HEK293 (cell line): ENCODE measurements at regions not wholly inside any gene's neighbourhood (a gene's known extent, or its start where the extent isn't known, plus 50 kb on each side); places are given as distances from the start of the nearest gene placed in this dataset.

Experiments
- CTCF ChIA-PET: fragments of 350-600 bp; formaldehyde crosslinking; extraction: SDS; loops from one replicate; lab custom pipeline; 2021; ENCODE audit warnings: antibody characterized with exemption; lab: Yijun Ruan, JAX
- POLR2A ChIA-PET: fragments of 300-600 bp; formaldehyde crosslinking; extraction: SDS; loops from one replicate; lab custom pipeline; 2020; ENCODE audit warnings: antibody characterized with exemption, inconsistent platforms; lab: Yijun Ruan, JAX
- H3K27ac ChIP-seq: fragments of 200-500 bp; sonication (Bioruptor generic); 2 replicates; pipeline ENCODE4 v1.5.1; 2014; ENCODE audit warnings: low read depth, low read length, control low read depth, inconsistent platforms; ENCODE audit errors: extremely low read depth
- H3K36me3 ChIP-seq, 2 experiments: fragments of 200-500 bp in 1 of 2; sonication (Bioruptor generic) in 1 of 2; 1 replicate in 1 of 2; 2 replicates in 1 of 2; pipeline ENCODE4 v1.5.1; 2014 to 2017; ENCODE audit warnings: inconsistent platforms in 2 of 2, low read length in 2 of 2; ENCODE audit not compliant: control insufficient read depth in 2 of 2, insufficient read depth in 1 of 2
- H3K4me1 ChIP-seq: fragments of 200-500 bp; sonication (Bioruptor generic); 2 replicates; pipeline ENCODE4 v1.5.1; 2014; ENCODE audit warnings: mild to moderate bottlenecking, low read length, inconsistent platforms; ENCODE audit not compliant: control insufficient read depth, insufficient read depth
- H3K4me3 ChIP-seq: 2 replicates; pipeline ENCODE4 v1.5.1; 2011; ENCODE audit warnings: low read depth, mild to moderate bottlenecking, control low read depth, low read length, moderate library complexity
- H3K9me3 ChIP-seq: fragments of 200-500 bp; sonication (Bioruptor generic); 2 replicates; pipeline ENCODE4 v1.5.1; 2014; ENCODE audit warnings: low read depth, low read length, inconsistent platforms; ENCODE audit not compliant: control insufficient read depth, insufficient read depth
- CTCF ChIP-seq: fragments of 450-650 bp; formaldehyde crosslinking; IDR thresholded peaks from 2 replicates; pipeline ENCODE4 v1.5.1; 2016; ENCODE audit warnings: missing biosample characterization, missing genetic modification characterization
- KLF10 ChIP-seq: fragments of 450-650 bp; IDR thresholded peaks from 2 replicates; pipeline ENCODE4 v1.5.1; 2018; ENCODE audit warnings: missing biosample characterization, mild to moderate bottlenecking, missing genetic modification characterization
- REST ChIP-seq: fragments of 450-650 bp; formaldehyde crosslinking; IDR thresholded peaks from 2 replicates; pipeline ENCODE4 v1.5.1; 2016; ENCODE audit warnings: missing biosample characterization, missing genetic modification characterization
- SP3 ChIP-seq: fragments of 450-650 bp; formaldehyde crosslinking; IDR thresholded peaks from 2 replicates; pipeline ENCODE4 v1.5.1; 2016; ENCODE audit warnings: missing biosample characterization, missing genetic modification characterization
- ZBTB11 ChIP-seq: fragments of 450-650 bp; formaldehyde crosslinking; conservative IDR thresholded peaks from 2 replicates; pipeline ENCODE4 v1.5.1; 2016; ENCODE audit warnings: low read depth, missing biosample characterization, missing genetic modification characterization
- ZFHX2 ChIP-seq: fragments of 450-650 bp; formaldehyde crosslinking; conservative IDR thresholded peaks from 2 replicates; pipeline ENCODE4 v1.5.1; 2016; ENCODE audit warnings: missing biosample characterization, missing genetic modification characterization
- ZNF18 ChIP-seq: fragments of 450-650 bp; formaldehyde crosslinking; IDR thresholded peaks from 2 replicates; pipeline ENCODE4 v1.5.1; 2016; ENCODE audit warnings: missing biosample characterization, missing genetic modification characterization
- ZNF37A ChIP-seq: fragments of 450-650 bp; IDR thresholded peaks from 2 replicates; pipeline ENCODE4 v1.5.1; 2018; ENCODE audit warnings: missing biosample characterization, missing genetic modification characterization
- ZNF558 ChIP-seq: fragments of 450-650 bp; formaldehyde crosslinking; IDR thresholded peaks from 2 replicates; pipeline ENCODE4 v1.5.1; 2016; ENCODE audit warnings: missing biosample characterization, missing genetic modification characterization
- ZNF621 ChIP-seq: fragments of 450-650 bp; formaldehyde crosslinking; IDR thresholded peaks from 2 replicates; pipeline ENCODE4 v1.5.1; 2017; ENCODE audit warnings: missing biosample characterization, missing genetic modification characterization
- ZNF658 ChIP-seq: fragments of 450-650 bp; formaldehyde crosslinking; IDR thresholded peaks from 2 replicates; pipeline ENCODE4; 2016; ENCODE audit warnings: missing biosample characterization, missing genetic modification characterization
- ZNF747 ChIP-seq: fragments of 450-650 bp; formaldehyde crosslinking; IDR thresholded peaks from 2 replicates; pipeline ENCODE4 v1.5.1; 2016; ENCODE audit warnings: missing biosample characterization, missing genetic modification characterization
- ZNF777 ChIP-seq: fragments of 450-650 bp; formaldehyde crosslinking; IDR thresholded peaks from 2 replicates; pipeline ENCODE4 v1.5.1; 2017; ENCODE audit warnings: missing biosample characterization, missing genetic modification characterization, borderline replicate concordance
- ZNF791 ChIP-seq: fragments of 450-650 bp; formaldehyde crosslinking; IDR thresholded peaks from 2 replicates; pipeline ENCODE4 v1.5.1; 2016; ENCODE audit warnings: missing biosample characterization, missing genetic modification characterization

DNA sequence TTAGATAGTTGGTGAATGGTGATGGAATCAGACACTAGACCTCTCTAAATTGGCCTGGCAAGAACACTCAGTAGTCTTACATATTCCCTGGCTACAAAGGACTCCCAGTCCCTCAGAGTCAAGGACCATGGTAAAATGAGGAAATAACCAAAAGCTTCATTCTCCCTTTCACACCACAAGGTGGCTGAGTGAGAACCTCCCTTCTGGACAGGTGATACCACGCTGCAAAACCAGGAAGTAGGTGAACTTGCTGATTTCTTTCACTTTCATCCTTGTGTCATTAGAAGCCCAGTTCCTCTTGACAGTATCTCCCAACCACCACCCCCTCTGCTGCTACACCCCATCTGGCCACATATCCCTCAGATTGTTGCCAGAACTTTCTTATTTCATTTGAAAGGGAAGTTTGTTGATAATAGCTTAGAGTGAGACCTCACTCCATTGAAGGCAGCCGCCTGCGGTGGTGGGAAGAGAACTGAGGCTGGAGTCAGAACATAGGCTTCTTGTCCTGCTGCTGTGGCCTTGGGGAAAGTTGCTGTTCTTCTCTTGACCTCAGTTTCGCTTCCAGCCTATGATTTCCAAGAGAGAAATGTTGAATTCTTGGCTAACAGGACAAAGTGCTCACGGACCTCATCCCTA is 290.6 kb upstream of the CCL2 start (continued):
- TF ChIP-seq ZNF747 (tag by site-specific recombination) (no peak), ZNF658 (tag by site-specific recombination) (no peak), ZNF777 (tag by site-specific recombination) (no peak)

DNA sequence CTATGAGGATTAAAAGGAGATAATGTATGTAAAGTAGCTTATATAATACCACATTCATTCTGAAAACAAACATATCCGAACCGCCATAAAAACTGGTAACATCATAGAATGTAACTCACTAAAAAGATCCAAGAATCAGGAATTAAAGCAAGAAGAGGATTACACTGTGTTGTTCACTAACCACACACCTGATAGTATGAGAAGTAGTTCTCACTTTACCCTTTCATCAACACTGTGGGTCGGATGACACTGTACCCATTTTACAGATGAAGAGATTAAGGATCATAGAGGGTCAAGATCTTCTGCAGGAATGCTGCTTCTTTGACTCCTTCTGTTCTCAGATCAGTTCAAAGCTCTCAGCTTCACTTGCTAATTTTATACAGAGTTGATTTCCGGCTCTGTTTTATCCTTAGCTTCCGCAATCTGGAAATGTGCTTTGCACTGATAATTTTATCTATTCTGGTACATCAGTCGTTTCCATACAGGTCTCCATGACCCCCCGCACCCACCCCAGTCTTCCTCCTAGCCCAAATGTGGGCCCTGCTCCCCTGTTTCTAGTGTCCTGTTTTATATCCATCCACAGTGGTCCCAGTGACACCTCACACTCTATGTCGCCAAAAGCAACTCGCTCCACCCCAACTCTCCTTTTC is 288.6 kb upstream of the CCL2 start:
- H3K9me3 ChIP-seq, result no peaks in the 10 kb centered on the region
- ChIA-PET POLR2A (no interaction called here), CTCF (interaction anchor here (1.1 kb wide), 1 partner anchor 184 kb away, joined by 3 read pairs; no protein-coding TSS in a partner anchor)
- H3K4me3 ChIP-seq, result no peak overlapping the region
- H3K27ac ChIP-seq, result no peak overlapping the region
- no peak for TF ChIP-seq KLF10 (tag by site-specific recombination)
- no peak for TF ChIP-seq ZNF18
- no peak for TF ChIP-seq ZNF621 (tag by site-specific recombination)
- TF ChIP-seq ZNF558, result no peak
- TF ChIP-seq, all 188 proteins: peak for 0
- H3K4me1 ChIP-seq, result no peaks in the 10 kb centered on the region
- H3K36me3 ChIP-seq, result no peaks in the 10 kb centered on the region

DNA sequence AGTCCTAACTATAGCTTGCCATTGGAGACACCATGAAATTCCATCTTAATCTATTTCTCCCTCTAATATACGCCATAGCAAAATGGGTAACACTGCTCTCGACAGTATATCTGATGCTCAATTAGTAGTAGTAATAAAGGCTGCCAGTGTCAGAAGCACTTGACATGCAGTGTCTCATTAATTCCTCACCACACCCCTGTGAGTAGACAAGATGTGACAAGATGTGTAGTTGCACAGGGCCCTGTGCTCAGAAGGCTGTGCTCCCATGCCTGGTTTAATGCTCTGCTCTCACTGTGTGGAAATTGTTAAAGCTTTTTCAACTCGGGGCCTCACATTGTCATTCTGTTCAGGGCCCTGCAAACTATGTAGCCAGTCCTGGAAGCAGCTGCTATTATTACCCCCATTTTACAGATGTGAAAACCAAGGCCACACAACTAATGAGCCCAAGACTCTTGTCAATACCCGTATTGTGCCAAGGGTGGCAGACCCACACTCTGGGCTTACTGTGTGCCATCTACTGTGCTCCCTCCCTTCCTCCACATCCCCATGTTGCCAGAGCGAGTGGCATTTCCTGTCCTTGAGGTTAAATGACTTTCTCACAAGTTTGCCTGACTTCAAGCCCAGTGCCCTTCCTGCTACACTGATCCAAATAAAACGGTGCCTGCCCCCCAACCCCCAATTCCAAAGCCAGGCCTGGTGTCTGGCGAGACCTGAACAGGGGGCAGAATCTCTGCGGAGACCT is 287.3 kb upstream of the CCL2 start:
- no peak overlapping the region for H3K4me3 ChIP-seq
- H3K27ac ChIP-seq, result no peak overlapping the region
- ChIA-PET CTCF (no interaction called here), POLR2A (no interaction called here)
- H3K9me3 ChIP-seq, result no peaks in the 10 kb centered on the region
- TF ChIP-seq CTCF (tag by site-specific recombination) (no peak), ZNF791 (tag by site-specific recombination) (no peak), ZBTB11 (tag by site-specific recombination) (no peak), SP3 (tag by site-specific recombination) (no peak), ZNF37A (tag by site-specific recombination) (no peak), REST (tag by site-specific recombination) (no peak), ZFHX2 (tag by site-specific recombination) (no peak)
- H3K36me3 ChIP-seq, result no peaks in the 10 kb centered on the region
- no peaks in the 10 kb centered on the region for H3K4me1 ChIP-seq
